ENCODE measurements at regions not wholly inside any gene's neighbourhood (a gene's known extent, or its start where the extent isn't known, plus 50 kb on each side); places are given as distances from the start of the nearest gene placed in this dataset.

- Histone ChIP-seq H3K36me3 (ENCODE audit: control insufficient read depth, insufficient read depth, low read length) (no peaks in the 10 kb centered on the region), H3K27me3 (replicated peaks; ENCODE audit: control insufficient read depth, insufficient read depth, low read length) (no peaks in the 10 kb centered on the region), H3K4me3 (replicated peaks; ENCODE audit: low read depth, low read length) (no peak overlapping the region)
- DNase-seq (ENCODE audit: extremely low read depth, insufficient read length), result no peak
- TF ChIP-seq, protein P1, sequence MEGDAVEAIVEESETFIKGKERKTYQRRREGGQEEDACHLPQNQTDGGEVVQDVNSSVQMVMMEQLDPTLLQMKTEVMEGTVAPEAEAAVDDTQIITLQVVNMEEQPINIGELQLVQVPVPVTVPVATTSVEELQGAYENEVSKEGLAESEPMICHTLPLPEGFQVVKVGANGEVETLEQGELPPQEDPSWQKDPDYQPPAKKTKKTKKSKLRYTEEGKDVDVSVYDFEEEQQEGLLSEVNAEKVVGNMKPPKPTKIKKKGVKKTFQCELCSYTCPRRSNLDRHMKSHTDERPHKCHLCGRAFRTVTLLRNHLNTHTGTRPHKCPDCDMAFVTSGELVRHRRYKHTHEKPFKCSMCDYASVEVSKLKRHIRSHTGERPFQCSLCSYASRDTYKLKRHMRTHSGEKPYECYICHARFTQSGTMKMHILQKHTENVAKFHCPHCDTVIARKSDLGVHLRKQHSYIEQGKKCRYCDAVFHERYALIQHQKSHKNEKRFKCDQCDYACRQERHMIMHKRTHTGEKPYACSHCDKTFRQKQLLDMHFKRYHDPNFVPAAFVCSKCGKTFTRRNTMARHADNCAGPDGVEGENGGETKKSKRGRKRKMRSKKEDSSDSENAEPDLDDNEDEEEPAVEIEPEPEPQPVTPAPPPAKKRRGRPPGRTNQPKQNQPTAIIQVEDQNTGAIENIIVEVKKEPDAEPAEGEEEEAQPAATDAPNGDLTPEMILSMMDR (IDR thresholded peaks at IDR 0.05; ENCODE audit: insufficient read depth, low read length, poor library complexity, severe bottlenecking), result no peak
Measured at GRCh38 chr22:27488456-27489177, 312.9 kb downstream of the MN1 start.

DNA sequence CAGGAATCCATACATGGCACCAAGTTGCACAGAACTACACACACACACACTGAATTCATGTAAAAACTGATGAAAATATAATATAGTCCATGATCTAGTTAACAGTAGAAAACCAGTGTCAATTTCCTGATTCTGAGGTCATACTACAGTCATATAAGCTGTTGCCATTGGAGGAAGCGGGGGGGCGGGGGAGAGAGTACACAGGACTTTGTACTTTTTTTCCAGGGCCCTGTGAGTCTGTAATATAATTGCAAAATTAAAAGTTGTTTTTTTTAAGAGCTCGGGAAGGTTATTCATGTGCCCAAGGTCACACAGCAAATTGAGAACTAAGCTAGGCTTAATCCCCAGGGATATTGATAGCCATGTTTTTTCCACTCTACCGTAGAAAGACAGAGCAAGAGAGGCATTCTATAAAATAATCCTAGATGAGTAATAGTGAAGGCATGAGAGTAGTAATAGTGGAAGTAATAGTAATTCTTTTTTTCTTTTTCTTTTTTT, 312.3 kb downstream of the MN1 start:
- no peak overlapping the region for H3K4me3 ChIP-seq (replicated peaks; ENCODE audit: low read depth, low read length)
- no peaks in the 10 kb centered on the region for H3K27me3 ChIP-seq (replicated peaks; ENCODE audit: control insufficient read depth, insufficient read depth, low read length)
- TF ChIP-seq, protein P1 (IDR thresholded peaks at IDR 0.05; ENCODE audit: insufficient read depth, low read length, poor library complexity, severe bottlenecking), result no peak
- no peaks in the 10 kb centered on the region for H3K36me3 ChIP-seq (ENCODE audit: control insufficient read depth, insufficient read depth, low read length)
- DNase-seq (ENCODE audit: extremely low read depth, insufficient read length), result no peak

GRCh38 chr22:27490080-27490479, 311.5 kb downstream of the MN1 start:
- no peak for DNase-seq (ENCODE audit: extremely low read depth, insufficient read length)
- no peaks in the 10 kb centered on the region for H3K27me3 ChIP-seq (replicated peaks; ENCODE audit: control insufficient read depth, insufficient read depth, low read length)
- TF ChIP-seq, protein P1 (IDR thresholded peaks at IDR 0.05; ENCODE audit: insufficient read depth, low read length, poor library complexity, severe bottlenecking), result no peak
- no peak overlapping the region for H3K4me3 ChIP-seq (replicated peaks; ENCODE audit: low read depth, low read length)
- no peaks in the 10 kb centered on the region for H3K36me3 ChIP-seq (ENCODE audit: control insufficient read depth, insufficient read depth, low read length)

GRCh38 chr22:27491888-27492287, 309.7 kb downstream of the MN1 start:
- no peak for DNase-seq (ENCODE audit: extremely low read depth, insufficient read length)
- TF ChIP-seq, protein P1 (IDR thresholded peaks at IDR 0.05; ENCODE audit: insufficient read depth, low read length, poor library complexity, severe bottlenecking), result no peak
- H3K36me3 ChIP-seq (ENCODE audit: control insufficient read depth, insufficient read depth, low read length), result no peaks in the 10 kb centered on the region
- H3K4me3 ChIP-seq (replicated peaks; ENCODE audit: low read depth, low read length), result no peak overlapping the region
- no peaks in the 10 kb centered on the region for H3K27me3 ChIP-seq (replicated peaks; ENCODE audit: control insufficient read depth, insufficient read depth, low read length)

GRCh38 chr22:27492566-27493201, 308.9 kb downstream of the MN1 start:
- TF ChIP-seq, protein P1 (IDR thresholded peaks at IDR 0.05; ENCODE audit: insufficient read depth, low read length, poor library complexity, severe bottlenecking), result no peak
- DNase-seq (ENCODE audit: extremely low read depth, insufficient read length), result no peak
- no peak overlapping the region for H3K4me3 ChIP-seq (replicated peaks; ENCODE audit: low read depth, low read length)
- no peaks in the 10 kb centered on the region for H3K27me3 ChIP-seq (replicated peaks; ENCODE audit: control insufficient read depth, insufficient read depth, low read length)
- H3K36me3 ChIP-seq (ENCODE audit: control insufficient read depth, insufficient read depth, low read length), result no peaks in the 10 kb centered on the region

Data from GM06990 (cell line).